SK-N-SH (cell line): ENCODE measurements at regions not wholly inside any gene's neighbourhood (a gene's known extent, or its start where the extent isn't known, plus 50 kb on each side); places are given as distances from the start of the nearest gene placed in this dataset.
A peak's percentile ranks its signal among the peaks of the same experiment; 100 is the strongest.

Source experiments
- CTCF ChIA-PET: fragments of 300-600, 350-600 bp; formaldehyde crosslinking; extraction: SDS; loops from one replicate; lab custom pipeline; 2021; lab: Yijun Ruan, JAX
- POLR2A ChIA-PET: fragments of 350-600 bp; sonication (Branson Sonifier 250); formaldehyde crosslinking; extraction: SDS; loops from one replicate; lab custom pipeline; 2020; ENCODE audit warnings: antibody characterized with exemption, inconsistent platforms; lab: Yijun Ruan, JAX
- DNase-seq: peaks from one replicate; pipeline ENCODE4 v3.0.0; 2012
- H2AFZ ChIP-seq: fragments of 200-600 bp; sonication (generic); 2 replicates; pipeline ENCODE4 v1.8.1; 2016; ENCODE audit warnings: antibody characterized with exemption, mild to moderate bottlenecking, low read depth
- H3F3A ChIP-seq: fragments of 200-600 bp; sonication (generic); replicated peaks from 2 replicates; pipeline ENCODE3; 2016; ENCODE audit warnings: antibody characterized with exemption, mild to moderate bottlenecking; ENCODE audit not compliant: insufficient read depth
- H3K27ac ChIP-seq, 2 experiments: fragments of 200-500 bp in 1 of 2; fragments of 200-600 bp in 1 of 2; sonication (Bioruptor generic) in 1 of 2; sonication (generic), shearing (Covaris generic) in 1 of 2; 2 replicates each; pipeline versions ENCODE4 v1.5.1 to v1.6.1; 2014 to 2016; ENCODE audit warnings: low read depth in 2 of 2, inconsistent platforms in 1 of 2, low read length in 1 of 2, mild to moderate bottlenecking in 1 of 2, mixed read lengths in 1 of 2
- H3K27me3 ChIP-seq: fragments of 200-600 bp; sonication (generic), shearing (Covaris generic); 2 replicates; pipeline ENCODE4 v1.6.1; 2016; ENCODE audit warnings: mixed run types; ENCODE audit not compliant: insufficient read depth
- H3K36me3 ChIP-seq, 2 experiments: fragments of 200-500 bp in 1 of 2; fragments of 200-600 bp in 1 of 2; sonication (Bioruptor generic) in 1 of 2; sonication (generic) in 1 of 2; replicated peaks in 1 of 2; 2 replicates each; pipeline versions ENCODE3 to v1.5.1; 2014 to 2016; ENCODE audit warnings: low read length in 1 of 2, mild to moderate bottlenecking in 1 of 2; ENCODE audit not compliant: insufficient read depth in 2 of 2, control insufficient read depth in 1 of 2
- H3K4me1 ChIP-seq, 2 experiments: fragments of 200-500 bp in 1 of 2; fragments of 200-600 bp in 1 of 2; sonication (Bioruptor generic) in 1 of 2; sonication (generic), shearing (Covaris generic) in 1 of 2; 2 replicates each; pipeline versions ENCODE4 v1.5.1 to v1.6.1; 2014 to 2016; ENCODE audit warnings: low read depth in 1 of 2, low read length in 1 of 2, mixed run types in 1 of 2; ENCODE audit not compliant: insufficient read depth in 2 of 2, control insufficient read depth in 1 of 2
- H3K4me2 ChIP-seq: fragments of 200-600 bp; sonication (generic), shearing (Covaris generic); 2 replicates; pipeline ENCODE4 v1.6.1; 2017; ENCODE audit warnings: mixed run types
- H3K4me3 ChIP-seq, 2 experiments: fragments of 200-500 bp in 1 of 2; fragments of 200-600 bp in 1 of 2; sonication (Bioruptor generic) in 1 of 2; sonication (generic), shearing (Covaris generic) in 1 of 2; 2 replicates each; pipeline versions ENCODE4 v1.5.1 to v1.8.1; 2014 to 2016; ENCODE audit warnings: low read depth in 2 of 2, inconsistent platforms in 1 of 2, low read length in 1 of 2, mild to moderate bottlenecking in 1 of 2, mixed read lengths in 1 of 2, moderate library complexity in 1 of 2
- H3K79me2 ChIP-seq: fragments of 200-600 bp; sonication (generic); 2 replicates; pipeline ENCODE4 v1.8.1; 2017; ENCODE audit warnings: mild to moderate bottlenecking; ENCODE audit not compliant: insufficient read depth
- H3K9ac ChIP-seq: fragments of 200-600 bp; sonication (generic); 2 replicates; pipeline ENCODE4 v1.6.1; 2017; ENCODE audit warnings: mixed run types
- H3K9me2 ChIP-seq: fragments of 200-600 bp; sonication (generic); 2 replicates; pipeline ENCODE4 v1.6.1; 2017; ENCODE audit warnings: mixed run types
- H3K9me3 ChIP-seq: fragments of 200-600 bp; sonication (generic); 2 replicates; pipeline ENCODE4 v1.6.1; 2017; ENCODE audit warnings: mixed run types, mild to moderate bottlenecking, moderate library complexity
- H4K20me1 ChIP-seq: fragments of 200-600 bp; sonication (generic); 2 replicates; pipeline ENCODE4 v1.6.1; 2017; ENCODE audit warnings: mild to moderate bottlenecking, mixed run types; ENCODE audit not compliant: insufficient read depth
- EZH2phosphoT487 ChIP-seq: fragments of 200-600 bp; sonication (generic); IDR thresholded peaks from 2 replicates; pipeline ENCODE4 v1.6.1; 2017; ENCODE audit warnings: low read depth, mixed run types, mild to moderate bottlenecking, antibody characterized with exemption, moderate library complexity, borderline replicate concordance
- FOXJ3 ChIP-seq: sonication (generic); formaldehyde crosslinking; IDR thresholded peaks from 2 replicates; pipeline ENCODE4 v1.5.1; 2020; ENCODE audit warnings: mild to moderate bottlenecking, missing genetic modification reagents
- JUND ChIP-seq: IDR thresholded peaks from 2 replicates; pipeline ENCODE4 v1.4.0; 2012
- RAD21 ChIP-seq: IDR thresholded peaks from 2 replicates; pipeline ENCODE4 v1.6.1; 2012; ENCODE audit warnings: mild to moderate bottlenecking, low read length
- RFX5 ChIP-seq: IDR thresholded peaks from 2 replicates; pipeline ENCODE4 v1.6.1; 2012; ENCODE audit warnings: mild to moderate bottlenecking, improper control_type of control experiment, low read length
- SIN3A ChIP-seq: IDR thresholded peaks from 2 replicates; pipeline ENCODE4 v1.6.1; 2012; ENCODE audit warnings: low read depth, mild to moderate bottlenecking, low read length, moderate library complexity, borderline replicate concordance
- SMC3 ChIP-seq: IDR thresholded peaks from 2 replicates; pipeline ENCODE4 v1.6.1; 2012; ENCODE audit warnings: low read depth, low read length, improper control_type of control experiment
- WGBS: methylation state at CpG from one replicate; pipeline ENCODE4 v1.1.6; 2017; ENCODE audit warnings: low lambda C conversion rate; 5-methylcytosine and 5-hydroxymethylcytosine counted together
- TF ChIP-seq, protein P1 (sequence below): IDR thresholded peaks from 2 replicates; pipeline ENCODE4 v1.4.0; 2012; ENCODE audit warnings: low read depth, borderline replicate concordance
- TF ChIP-seq, protein P2 (sequence below): IDR thresholded peaks from 2 replicates; pipeline ENCODE4; 2012
- TF ChIP-seq, protein P3 (sequence below): fragments of 200-600 bp; sonication (generic); IDR thresholded peaks from 2 replicates; pipeline ENCODE4 v1.6.1; 2017; ENCODE audit warnings: antibody characterized with exemption, mild to moderate bottlenecking, moderate library complexity

DNA sequence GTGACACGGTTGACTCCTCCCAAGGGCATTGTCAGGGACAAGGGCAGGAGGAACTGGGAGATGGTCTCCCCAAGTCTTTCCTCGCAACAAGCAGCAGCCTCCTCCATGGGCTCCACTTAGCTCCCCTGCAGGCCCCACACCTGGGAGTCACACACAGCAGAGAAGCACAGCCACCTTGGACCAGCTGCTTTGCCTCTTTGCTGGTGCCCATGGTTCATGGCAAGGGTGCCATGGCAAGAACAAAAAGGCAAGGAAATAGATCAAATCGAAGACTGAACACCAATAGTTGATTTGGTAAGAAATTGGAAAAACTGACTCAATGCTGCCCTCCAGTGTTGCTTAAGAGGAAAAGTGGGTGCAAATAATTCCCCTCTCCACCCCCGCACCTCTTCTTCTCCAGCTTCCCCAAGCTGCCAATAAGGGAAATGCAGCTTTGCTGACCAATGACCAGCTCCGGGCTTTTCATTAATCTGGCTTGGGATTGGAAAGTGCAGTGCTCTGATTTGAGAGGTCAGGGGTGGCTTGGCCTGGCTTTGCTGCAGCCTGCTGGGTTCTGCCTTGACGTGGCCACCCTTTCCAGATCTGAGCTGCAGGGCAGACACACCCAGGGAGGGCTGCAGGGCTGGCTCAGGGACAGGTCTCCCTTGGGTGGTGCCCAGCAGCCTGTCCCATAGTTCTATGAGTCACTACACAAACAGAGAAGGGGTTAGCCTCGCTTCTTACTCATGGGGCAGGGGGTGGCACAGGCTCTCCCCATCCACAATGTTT lies 162.0 kb downstream of the KLF13 start:
- ChIA-PET POLR2A (no interaction called here), CTCF (interaction anchor here (0.6 to 5.3 kb wide), 84 partner anchors 8 to 826 kb away, joined by 3 to 88 read pairs (median 4); partner anchors contain the start of gene KLF13)
- H3K36me3 ChIP-seq, result no peaks in the 10 kb centered on the region
- no peaks in the 10 kb centered on the region for H3K9me3 ChIP-seq
- no peak overlapping the region for H3K4me3 ChIP-seq
- WGBS, result 21% methylated on average over 6 of the region's 7 CpGs
- peak overlapping the region; percentile 60 for H3K4me2 ChIP-seq
- no peaks in the 10 kb centered on the region for H3F3A ChIP-seq
- no peaks in the 10 kb centered on the region for H3K79me2 ChIP-seq
- no peak overlapping the region for H2AFZ ChIP-seq
- H4K20me1 ChIP-seq, result no peaks in the 10 kb centered on the region
- H3K27me3 ChIP-seq, result no peaks in the 10 kb centered on the region
- no peak overlapping the region for H3K9ac ChIP-seq
- H3K4me1 ChIP-seq, result peaks cover 3 to 10% of the 10 kb centered on the region in 2 experiments; a peak in 1 of 4 replicates
- H3K9me2 ChIP-seq, result no peaks in the 10 kb centered on the region
- no peak overlapping the region for H3K27ac ChIP-seq
- peak; percentile 92 for DNase-seq
- no peak for TF ChIP-seq FOXJ3
- TF ChIP-seq, protein P1, sequence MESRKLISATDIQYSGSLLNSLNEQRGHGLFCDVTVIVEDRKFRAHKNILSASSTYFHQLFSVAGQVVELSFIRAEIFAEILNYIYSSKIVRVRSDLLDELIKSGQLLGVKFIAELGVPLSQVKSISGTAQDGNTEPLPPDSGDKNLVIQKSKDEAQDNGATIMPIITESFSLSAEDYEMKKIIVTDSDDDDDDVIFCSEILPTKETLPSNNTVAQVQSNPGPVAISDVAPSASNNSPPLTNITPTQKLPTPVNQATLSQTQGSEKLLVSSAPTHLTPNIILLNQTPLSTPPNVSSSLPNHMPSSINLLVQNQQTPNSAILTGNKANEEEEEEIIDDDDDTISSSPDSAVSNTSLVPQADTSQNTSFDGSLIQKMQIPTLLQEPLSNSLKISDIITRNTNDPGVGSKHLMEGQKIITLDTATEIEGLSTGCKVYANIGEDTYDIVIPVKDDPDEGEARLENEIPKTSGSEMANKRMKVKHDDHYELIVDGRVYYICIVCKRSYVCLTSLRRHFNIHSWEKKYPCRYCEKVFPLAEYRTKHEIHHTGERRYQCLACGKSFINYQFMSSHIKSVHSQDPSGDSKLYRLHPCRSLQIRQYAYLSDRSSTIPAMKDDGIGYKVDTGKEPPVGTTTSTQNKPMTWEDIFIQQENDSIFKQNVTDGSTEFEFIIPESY, result no peak
- TF ChIP-seq RFX5, result peak; percentile 40; the same call in 1 of the 2 replicates
- TF ChIP-seq, protein P2, sequence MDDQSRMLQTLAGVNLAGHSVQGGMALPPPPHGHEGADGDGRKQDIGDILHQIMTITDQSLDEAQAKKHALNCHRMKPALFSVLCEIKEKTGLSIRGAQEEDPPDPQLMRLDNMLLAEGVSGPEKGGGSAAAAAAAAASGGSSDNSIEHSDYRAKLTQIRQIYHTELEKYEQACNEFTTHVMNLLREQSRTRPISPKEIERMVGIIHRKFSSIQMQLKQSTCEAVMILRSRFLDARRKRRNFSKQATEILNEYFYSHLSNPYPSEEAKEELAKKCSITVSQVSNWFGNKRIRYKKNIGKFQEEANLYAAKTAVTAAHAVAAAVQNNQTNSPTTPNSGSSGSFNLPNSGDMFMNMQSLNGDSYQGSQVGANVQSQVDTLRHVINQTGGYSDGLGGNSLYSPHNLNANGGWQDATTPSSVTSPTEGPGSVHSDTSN, result no peak
- TF ChIP-seq EZH2phosphoT487, result no peak
- peak; percentile 79 for TF ChIP-seq SMC3
- TF ChIP-seq, protein P3, sequence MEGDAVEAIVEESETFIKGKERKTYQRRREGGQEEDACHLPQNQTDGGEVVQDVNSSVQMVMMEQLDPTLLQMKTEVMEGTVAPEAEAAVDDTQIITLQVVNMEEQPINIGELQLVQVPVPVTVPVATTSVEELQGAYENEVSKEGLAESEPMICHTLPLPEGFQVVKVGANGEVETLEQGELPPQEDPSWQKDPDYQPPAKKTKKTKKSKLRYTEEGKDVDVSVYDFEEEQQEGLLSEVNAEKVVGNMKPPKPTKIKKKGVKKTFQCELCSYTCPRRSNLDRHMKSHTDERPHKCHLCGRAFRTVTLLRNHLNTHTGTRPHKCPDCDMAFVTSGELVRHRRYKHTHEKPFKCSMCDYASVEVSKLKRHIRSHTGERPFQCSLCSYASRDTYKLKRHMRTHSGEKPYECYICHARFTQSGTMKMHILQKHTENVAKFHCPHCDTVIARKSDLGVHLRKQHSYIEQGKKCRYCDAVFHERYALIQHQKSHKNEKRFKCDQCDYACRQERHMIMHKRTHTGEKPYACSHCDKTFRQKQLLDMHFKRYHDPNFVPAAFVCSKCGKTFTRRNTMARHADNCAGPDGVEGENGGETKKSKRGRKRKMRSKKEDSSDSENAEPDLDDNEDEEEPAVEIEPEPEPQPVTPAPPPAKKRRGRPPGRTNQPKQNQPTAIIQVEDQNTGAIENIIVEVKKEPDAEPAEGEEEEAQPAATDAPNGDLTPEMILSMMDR, result peak; percentile 84
- peak; percentile 89 for TF ChIP-seq RAD21

DNA sequence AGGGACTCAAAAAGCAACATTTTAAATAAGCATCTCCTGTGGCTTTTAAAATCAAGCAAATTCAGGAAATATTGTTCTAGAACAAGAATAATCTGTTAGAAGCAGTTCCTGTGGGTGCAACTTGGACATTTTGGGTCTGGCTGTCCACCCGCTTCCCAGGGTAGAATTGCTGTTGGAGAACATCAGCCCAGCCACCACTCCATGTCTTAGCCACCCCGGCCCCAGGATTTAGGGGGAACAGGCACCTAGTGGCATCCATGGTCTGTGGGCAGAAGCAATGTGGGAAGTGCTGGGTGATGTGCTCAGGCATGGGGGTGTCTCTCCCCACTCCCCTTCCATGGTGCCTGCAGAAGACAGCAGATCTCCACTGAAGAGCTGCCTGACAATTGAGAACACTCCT lies 162.6 kb downstream of the KLF13 start:
- TF ChIP-seq SMC3 (no peak), JUND (no peak), SIN3A (no peak)
- no peaks in the 10 kb centered on the region for H3K9me2 ChIP-seq
- peak overlapping the region; percentile 60; the same call in 1 of the 2 replicates for H3K4me2 ChIP-seq
- POLR2A ChIA-PET, result no interaction called here
- no peak overlapping the region for H3K27ac ChIP-seq
- H3K9ac ChIP-seq, result no peak overlapping the region
- H4K20me1 ChIP-seq, result no peaks in the 10 kb centered on the region
- H3K36me3 ChIP-seq, result no peaks in the 10 kb centered on the region
- no peaks in the 10 kb centered on the region for H3F3A ChIP-seq
- no peak overlapping the region for H2AFZ ChIP-seq
- H3K27me3 ChIP-seq, result no peaks in the 10 kb centered on the region
- WGBS, result 60% methylated on average over 1 of the region's 2 CpGs
- no peak for DNase-seq
- no peak overlapping the region for H3K4me3 ChIP-seq
- peaks cover 3 to 10% of the 10 kb centered on the region in 2 experiments; a peak in 1 of 4 replicates for H3K4me1 ChIP-seq
- CTCF ChIA-PET, result interaction anchor here (0.6 to 5.3 kb wide), 72 partner anchors 8 to 826 kb away, joined by 3 to 88 read pairs (median 5); partner anchors contain the start of gene KLF13
- H3K9me3 ChIP-seq, result no peaks in the 10 kb centered on the region
- no peaks in the 10 kb centered on the region for H3K79me2 ChIP-seq
